ENCODE measurements at regions not wholly inside any gene's neighbourhood (a gene's known extent, or its start where the extent isn't known, plus 50 kb on each side); places are given as distances from the start of the nearest gene placed in this dataset.
A peak's percentile ranks its signal among the peaks of the same experiment; 100 is the strongest.

- H3K9me3 ChIP-seq: no peaks in the 10 kb centered on the region
- H3K4me1 ChIP-seq: peaks cover 19 to 37% of the 10 kb centered on the region in 2 donors
- TF ChIP-seq CTCF (IDR thresholded peaks at IDR 0.05): no peak
- no peaks in the 10 kb centered on the region for H3K36me3 ChIP-seq
- DNase-seq (ENCODE audit: low spot score in 2 of 2): peak in 1 of 2 donors; percentile 91
- H3K27ac ChIP-seq: peak overlapping the region; percentile 81 to 95
- H3K27me3 ChIP-seq: no peaks in the 10 kb centered on the region
- intact Hi-C loops (cut with DNase I): loop anchor here (1.0 kb wide), 1 partner anchor 13 kb away; no protein-coding TSS in a partner anchor
- peak overlapping the region in 1 of 2 donors; percentile 46 for H3K4me3 ChIP-seq
These were observed 107.7 kb upstream of the ERRFI1 start for GRCh38 chr1:8133657-8134430.

DNA sequence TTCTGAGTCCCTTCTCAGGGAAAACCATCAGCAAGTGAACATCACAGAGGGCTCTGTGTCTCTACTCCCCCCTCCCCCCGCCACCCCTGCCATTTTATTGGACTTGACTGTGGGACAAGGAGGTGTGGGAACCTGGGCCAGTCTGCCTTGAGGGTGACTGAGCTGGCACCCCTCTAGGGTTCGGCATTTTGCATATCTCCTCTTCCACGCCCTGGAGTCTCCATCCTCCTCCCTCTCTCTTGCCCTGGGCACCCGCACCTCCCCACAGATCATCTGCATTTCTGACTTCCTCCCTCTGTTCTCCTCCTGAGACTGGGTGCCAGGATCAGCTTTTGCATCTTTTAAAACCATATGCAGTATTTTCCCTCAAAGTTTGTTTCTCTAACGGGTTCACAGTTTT lies 107.1 kb upstream of the ERRFI1 start:
- TF ChIP-seq CTCF (IDR thresholded peaks at IDR 0.05): no peak
- peak in 1 of 2 donors; percentile 74 for DNase-seq (ENCODE audit: low spot score in 2 of 2)
- H3K27ac ChIP-seq: peak overlapping the region; percentile 81 to 95
- H3K4me1 ChIP-seq: peaks cover 19 to 37% of the 10 kb centered on the region in 2 donors
- H3K27me3 ChIP-seq: no peaks in the 10 kb centered on the region
- intact Hi-C loops (cut with DNase I): loop anchor here (1.0 kb wide), 1 partner anchor 12 kb away; no protein-coding TSS in a partner anchor
- no peaks in the 10 kb centered on the region for H3K9me3 ChIP-seq
- peak overlapping the region in 1 of 2 donors; percentile 15 for H3K4me3 ChIP-seq
- no peaks in the 10 kb centered on the region for H3K36me3 ChIP-seq

DNA sequence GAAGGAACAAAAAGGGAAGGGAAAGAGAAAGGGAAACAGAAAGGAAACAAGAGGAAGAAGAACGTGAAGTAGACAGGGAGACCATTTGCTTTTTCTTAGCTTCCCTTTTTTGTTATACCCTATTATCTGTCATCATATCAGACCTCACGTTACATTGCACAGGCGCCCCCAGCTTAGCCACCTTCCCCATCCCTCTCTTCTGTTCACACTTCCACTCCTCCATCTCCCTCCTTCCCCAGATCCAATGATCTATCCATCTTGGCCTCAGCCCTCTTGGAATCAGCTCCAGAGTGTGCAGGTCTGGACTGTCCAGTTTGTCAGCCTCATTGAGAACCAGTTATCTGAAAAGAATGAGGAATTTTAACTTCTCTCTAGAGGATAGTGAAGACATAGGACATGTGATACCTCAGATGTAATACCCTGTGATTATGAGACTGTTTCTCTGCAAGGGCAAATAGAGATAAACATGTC lies 101.1 kb upstream of the ERRFI1 start:
- DNase-seq (ENCODE audit: low spot score in 2 of 2): no peak
- no peaks in the 10 kb centered on the region for H3K9me3 ChIP-seq
- intact Hi-C loops (cut with DNase I): no loop called here
- peak overlapping the region in 1 of 2 donors; percentile 6 for H3K27ac ChIP-seq
- peaks cover 5 to 13% of the 10 kb centered on the region in 2 donors for H3K4me1 ChIP-seq
- H3K4me3 ChIP-seq: no peak overlapping the region
- TF ChIP-seq CTCF (IDR thresholded peaks at IDR 0.05): no peak
- no peaks in the 10 kb centered on the region for H3K27me3 ChIP-seq
- H3K36me3 ChIP-seq: no peaks in the 10 kb centered on the region

DNA sequence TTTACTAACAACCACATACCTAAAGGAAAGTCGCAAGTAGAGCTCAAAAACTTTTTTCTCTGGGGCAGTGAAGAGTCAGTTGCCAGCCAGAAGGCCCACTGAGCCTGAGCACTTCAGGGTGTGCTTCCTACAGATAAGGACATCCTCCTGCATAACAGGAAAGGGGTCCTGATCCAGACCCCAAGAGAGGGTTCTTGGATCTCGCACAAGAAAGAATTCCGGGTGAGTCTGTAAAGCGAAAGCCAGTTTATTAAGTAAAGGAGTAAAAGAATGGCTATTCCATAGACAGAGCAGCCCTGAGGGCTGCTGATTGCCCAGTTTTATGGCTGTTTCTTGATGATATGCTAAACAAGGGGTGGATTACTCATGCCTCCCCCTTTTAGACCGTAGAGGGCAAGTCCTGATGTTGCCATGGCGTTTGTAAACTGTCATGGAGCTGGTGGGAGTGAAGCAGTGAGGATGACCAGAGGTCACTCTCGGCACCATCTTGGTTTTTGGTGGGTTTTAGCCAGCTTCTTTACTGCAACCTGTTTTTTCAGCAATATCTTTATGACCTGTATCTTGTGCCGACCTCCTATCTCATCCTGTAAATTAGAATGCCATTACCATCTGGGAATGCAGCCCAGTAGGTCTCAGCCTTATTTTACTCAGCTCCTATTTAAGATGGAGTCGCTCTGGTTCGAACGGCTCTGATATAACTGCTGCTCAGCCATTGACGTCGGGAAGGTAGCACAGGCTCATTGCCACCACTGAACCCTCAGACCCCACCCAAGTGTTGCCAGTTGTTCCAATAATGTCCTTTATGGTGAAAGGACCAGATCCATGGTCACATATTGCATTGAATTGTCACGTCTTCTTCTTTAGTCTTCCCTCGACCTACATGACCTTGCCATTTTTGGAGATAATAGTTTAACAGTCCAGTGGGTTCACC lies 96.6 kb upstream of the ERRFI1 start:
- intact Hi-C loops (cut with DNase I): no loop called here
- no peaks in the 10 kb centered on the region for H3K9me3 ChIP-seq
- H3K27ac ChIP-seq: peak overlapping the region; percentile 95 to 96
- H3K4me3 ChIP-seq: no peak overlapping the region
- DNase-seq (ENCODE audit: low spot score in 2 of 2): peak in 1 of 2 donors; percentile 60
- no peaks in the 10 kb centered on the region for H3K27me3 ChIP-seq
- no peaks in the 10 kb centered on the region for H3K36me3 ChIP-seq
- TF ChIP-seq CTCF (IDR thresholded peaks at IDR 0.05): no peak
- H3K4me1 ChIP-seq: peaks cover 19 to 51% of the 10 kb centered on the region in 2 donors

DNA sequence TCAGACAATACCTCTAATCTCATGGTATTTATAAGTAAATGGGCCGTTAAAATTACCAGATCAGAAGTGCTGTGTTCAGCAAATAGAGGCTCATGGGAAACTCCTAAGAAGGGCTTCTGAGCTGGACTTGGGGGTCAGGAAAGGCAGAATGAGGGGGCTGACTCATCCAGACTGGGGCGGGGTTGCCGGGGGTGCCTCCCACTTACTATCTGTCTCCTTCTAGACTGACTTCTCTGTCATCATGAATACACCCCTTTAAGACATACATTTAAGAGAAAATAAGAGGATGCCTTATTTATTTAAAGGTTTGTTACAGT lies 96.0 kb upstream of the ERRFI1 start:
- Histone ChIP-seq H3K4me1 (peaks cover 22 to 58% of the 10 kb centered on the region in 2 donors), H3K36me3 (no peaks in the 10 kb centered on the region), H3K27ac (peak overlapping the region; percentile 95 to 96), H3K9me3 (no peaks in the 10 kb centered on the region), H3K27me3 (no peaks in the 10 kb centered on the region), H3K4me3 (peak overlapping the region in 1 of 2 donors; percentile 49)
- DNase-seq (ENCODE audit: low spot score in 2 of 2): peak in 1 of 2 donors; percentile 64
- intact Hi-C loops (cut with DNase I): no loop called here
- no peak for TF ChIP-seq CTCF (IDR thresholded peaks at IDR 0.05)
